Smooth muscle cell (in vitro differentiated cells): ENCODE measurements at regions not wholly inside any gene's neighbourhood (a gene's known extent, or its start where the extent isn't known, plus 50 kb on each side); places are given as distances from the start of the nearest gene placed in this dataset.
A peak's percentile ranks its signal among the peaks of the same experiment; 100 is the strongest.

Source experiments
- DNase-seq: peaks from one replicate; lab custom pipeline; 2025; ENCODE audit not compliant: unreplicated experiment; lab: John Stamatoyannopoulos, UW
- H2AFZ ChIP-seq: fragments of 200-600 bp; sonication (generic); 2 replicates; pipeline ENCODE4 v1.6.0; 2016; ENCODE audit warnings: antibody characterized with exemption, low read depth, mild to moderate bottlenecking
- H3F3A ChIP-seq: fragments of 200-600 bp; sonication (generic); 2 replicates; pipeline ENCODE4 v1.6.0; 2017; ENCODE audit warnings: antibody characterized with exemption, low read depth
- H3K27ac ChIP-seq: fragments of 200-600 bp; sonication (generic); 2 replicates; pipeline ENCODE4 v1.5.1; 2016; ENCODE audit warnings: low read depth, mild to moderate bottlenecking
- H3K27me3 ChIP-seq: fragments of 200-600 bp; sonication (generic); 2 replicates; pipeline ENCODE4 v1.6.1; 2016; ENCODE audit warnings: low read depth, mild to moderate bottlenecking
- H3K36me3 ChIP-seq: fragments of 200-600 bp; sonication (generic); 2 replicates; pipeline ENCODE4 v1.5.1; 2016; ENCODE audit warnings: low read depth
- H3K4me1 ChIP-seq: fragments of 200-600 bp; sonication (generic); 2 replicates; pipeline ENCODE4 v1.5.1; 2016; ENCODE audit warnings: low read depth
- H3K4me2 ChIP-seq: fragments of 200-600 bp; sonication (generic); 2 replicates; pipeline ENCODE4 v1.6.0; 2016; ENCODE audit warnings: mild to moderate bottlenecking
- H3K4me3 ChIP-seq: fragments of 200-600 bp; sonication (generic); 2 replicates; pipeline ENCODE4 v1.5.1; 2016; ENCODE audit warnings: mild to moderate bottlenecking
- H3K79me2 ChIP-seq: fragments of 200-600 bp; sonication (generic); 2 replicates; pipeline ENCODE4 v1.6.0; 2016; ENCODE audit warnings: low read depth, mild to moderate bottlenecking
- H3K9ac ChIP-seq: fragments of 200-600 bp; sonication (generic); 2 replicates; pipeline ENCODE4 v1.6.0; 2016; ENCODE audit warnings: low read depth
- H3K9me3 ChIP-seq: fragments of 200-600 bp; sonication (generic); replicated peaks from 2 replicates; pipeline ENCODE4 v1.5.1; 2016; ENCODE audit warnings: low read depth
- H4K20me1 ChIP-seq: fragments of 200-600 bp; sonication (generic); 2 replicates; pipeline ENCODE4 v1.6.0; 2016; ENCODE audit warnings: low read depth
- CTCF ChIP-seq: fragments of 200-600 bp; sonication (generic); IDR thresholded peaks from 2 replicates; pipeline ENCODE4 v1.5.1; 2017; ENCODE audit warnings: borderline replicate concordance, mild to moderate bottlenecking, antibody characterized with exemption; ENCODE audit not compliant: insufficient read depth, poor library complexity, severe bottlenecking
- WGBS: methylation state at CpG from one replicate; pipeline ENCODE4 v1.1.7; 2016; ENCODE audit warnings: low lambda C conversion rate; 5-methylcytosine and 5-hydroxymethylcytosine counted together

- 83% methylated on average over 1 of the region's 1 CpG for WGBS
These were observed 963.7 kb downstream of the PLOD2 start for GRCh38 chr3:145197051-145197820.

DNA sequence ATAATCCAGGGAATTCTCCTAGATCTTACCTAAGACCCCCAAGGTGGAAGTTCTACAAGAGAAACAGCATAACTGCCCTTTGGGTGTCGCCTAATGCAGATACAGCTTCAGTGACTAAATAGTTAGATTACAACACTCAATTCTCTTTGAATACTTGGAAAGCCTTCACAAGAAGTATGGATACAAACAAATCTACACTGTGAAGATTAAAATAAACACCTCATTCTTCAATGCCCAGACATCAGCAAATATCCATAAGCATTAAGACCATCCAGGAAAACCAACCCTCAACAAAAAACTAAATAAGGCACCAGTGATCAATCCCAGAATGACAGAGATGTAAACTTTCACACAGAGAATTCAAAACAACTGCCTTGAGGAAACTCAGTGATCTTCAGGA lies 963.2 kb downstream of the PLOD2 start:
- DNase-seq = no peak
- 81% methylated on average over 1 of the region's 1 CpG for WGBS
- H4K20me1 ChIP-seq = no peaks in the 10 kb centered on the region

More at GRCh38 chr3:145197051-145197820, 963.7 kb downstream of the PLOD2 start:
- no peak for TF ChIP-seq CTCF
- H3K9ac ChIP-seq = no peak overlapping the region
- no peaks in the 10 kb centered on the region for H3K79me2 ChIP-seq
- no peaks in the 10 kb centered on the region for H3K27me3 ChIP-seq
- H3K4me3 ChIP-seq = no peak overlapping the region
- no peak overlapping the region for H3K27ac ChIP-seq
- H3F3A ChIP-seq = no peaks in the 10 kb centered on the region
- peaks cover 13% of the 10 kb centered on the region for H3K9me3 ChIP-seq
- no peaks in the 10 kb centered on the region for H3K4me1 ChIP-seq
- H3K4me2 ChIP-seq = no peak overlapping the region
- no peak overlapping the region for H2AFZ ChIP-seq
- H4K20me1 ChIP-seq = no peaks in the 10 kb centered on the region
- peaks cover 3% of the 10 kb centered on the region for H3K36me3 ChIP-seq
- DNase-seq = no peak

GRCh38 chr3:145209561-145209960 lies 951.4 kb downstream of the PLOD2 start:
- 63% methylated on average over 5 of the region's 5 CpGs for WGBS
- no peaks in the 10 kb centered on the region for H3F3A ChIP-seq
- no peaks in the 10 kb centered on the region for H3K27me3 ChIP-seq
- no peak for TF ChIP-seq CTCF
- no peaks in the 10 kb centered on the region for H3K4me1 ChIP-seq
- H3K4me2 ChIP-seq = peak overlapping the region; percentile 71
- no peaks in the 10 kb centered on the region for H3K9me3 ChIP-seq
- H3K36me3 ChIP-seq = no peaks in the 10 kb centered on the region
- no peak overlapping the region for H3K27ac ChIP-seq
- H4K20me1 ChIP-seq = no peaks in the 10 kb centered on the region
- H2AFZ ChIP-seq = peak overlapping the region; percentile 96
- H3K79me2 ChIP-seq = no peaks in the 10 kb centered on the region
- H3K4me3 ChIP-seq = peak overlapping the region; percentile 23
- no peak overlapping the region for H3K9ac ChIP-seq
- no peak for DNase-seq

More for the DNA sequence above, 963.2 kb downstream of the PLOD2 start:
- H3K9ac ChIP-seq = no peak overlapping the region
- no peak overlapping the region for H3K4me3 ChIP-seq
- no peak for TF ChIP-seq CTCF
- no peak overlapping the region for H3K27ac ChIP-seq
- peaks cover 13% of the 10 kb centered on the region for H3K9me3 ChIP-seq
- no peaks in the 10 kb centered on the region for H3K27me3 ChIP-seq
- no peak overlapping the region for H3K4me2 ChIP-seq
- no peaks in the 10 kb centered on the region for H3K4me1 ChIP-seq
- no peaks in the 10 kb centered on the region for H3K79me2 ChIP-seq
- H2AFZ ChIP-seq = no peak overlapping the region
- no peaks in the 10 kb centered on the region for H3F3A ChIP-seq
- peaks cover 5% of the 10 kb centered on the region for H3K36me3 ChIP-seq
